Superior temporal gyrus (tissue), 1 donor: ENCODE measurements at regions not wholly inside any gene's neighbourhood (a gene's known extent, or its start where the extent isn't known, plus 50 kb on each side); places are given as distances from the start of the nearest gene placed in this dataset.

Experiments
- DNase-seq: peaks from one replicate; pipeline ENCODE4 v3.0.0-alpha.2; 2016; ENCODE audit errors: extremely low spot score

DNA sequence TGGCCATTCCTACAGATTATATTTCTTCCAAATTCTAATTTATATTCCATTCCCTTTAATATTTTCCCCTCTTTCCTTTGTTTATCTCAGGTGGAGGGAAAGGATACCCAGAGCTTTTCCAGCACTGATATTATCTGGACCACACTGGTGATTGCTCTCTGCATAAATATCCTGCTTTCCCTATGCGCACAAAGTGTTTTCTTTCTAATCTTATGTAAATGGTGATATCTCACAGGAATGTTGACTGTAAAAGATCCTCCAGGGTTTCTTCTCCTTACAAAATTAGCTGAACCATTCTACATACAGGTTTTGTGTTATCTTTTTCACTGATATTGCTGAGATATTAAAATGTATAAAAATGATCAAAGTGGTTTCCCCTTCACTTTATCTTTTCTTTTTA lies 59.1 kb upstream of the GALNT13 start:
- no peak for DNase-seq

DNA sequence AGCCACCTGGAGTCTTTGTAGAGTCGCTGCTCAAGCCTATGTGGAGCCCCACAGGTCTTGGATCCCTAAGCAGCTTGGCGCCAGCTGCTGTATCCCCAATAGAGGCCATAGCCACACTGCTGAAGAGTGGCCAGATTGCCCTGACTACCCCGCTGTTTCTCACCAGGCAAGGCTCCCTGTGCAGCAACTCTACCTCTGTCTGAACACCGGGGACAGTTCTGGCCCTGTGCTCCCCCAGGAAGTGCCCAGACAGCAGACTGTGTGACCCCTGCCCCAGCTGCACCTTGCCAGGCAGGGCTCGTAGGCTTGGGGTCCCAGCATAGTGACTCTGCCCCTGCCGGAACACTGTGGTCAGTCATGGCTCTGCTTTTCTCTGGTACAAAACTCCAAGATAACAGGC lies 53.5 kb upstream of the GALNT13 start:
- DNase-seq = no peak

DNA sequence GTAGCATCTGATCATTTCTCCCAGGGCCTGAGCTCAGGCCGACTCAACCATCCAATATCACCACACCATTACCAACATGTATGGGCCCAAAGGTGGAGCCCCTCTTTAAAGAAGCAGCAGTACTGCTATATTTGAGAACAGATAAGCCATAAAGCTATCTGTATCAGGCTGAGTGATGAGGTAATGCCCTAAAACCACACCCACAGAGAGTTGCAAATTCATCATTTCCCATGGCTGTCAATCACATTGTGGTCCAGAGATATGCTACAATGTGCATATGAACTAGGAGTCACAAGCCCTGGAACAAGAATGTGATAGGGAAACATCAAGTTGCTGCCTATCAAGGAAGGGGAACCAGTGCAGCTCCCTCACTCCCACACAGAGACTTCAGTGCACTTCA lies 52.6 kb upstream of the GALNT13 start:
- DNase-seq = no peak

DNA sequence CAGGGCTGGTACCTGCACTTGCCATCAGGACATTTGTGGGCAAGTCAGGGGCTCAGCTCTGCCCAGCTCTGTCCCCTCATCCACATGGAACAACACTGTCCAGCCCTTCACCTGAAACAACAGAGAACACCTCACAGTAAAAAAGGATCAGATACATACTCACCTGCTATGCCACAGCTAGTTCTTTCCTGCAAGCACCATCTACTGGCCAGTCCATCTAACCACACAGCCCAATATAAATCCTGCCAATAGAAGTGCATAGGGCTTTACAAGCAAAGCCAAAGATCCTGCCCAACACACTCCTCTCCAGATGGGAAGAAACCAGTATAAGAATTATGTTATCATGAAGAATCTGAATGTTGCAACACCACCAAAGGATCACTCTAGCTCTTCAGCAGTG lies 52.2 kb upstream of the GALNT13 start:
- DNase-seq = no peak
